Peyer's patch (tissue), 4 donors: ENCODE measurements at regions not wholly inside any gene's neighbourhood (a gene's known extent, or its start where the extent isn't known, plus 50 kb on each side); places are given as distances from the start of the nearest gene placed in this dataset.

ENCODE experiments used
- CTCF ChIP-seq, 6 experiments: fragments of 450-650 bp in 4 of 6; fragments of 200-600 bp in 2 of 6; sonication (generic) in 1 of 6; IDR thresholded peaks; one replicate each; pipeline ENCODE4 v1.5.1; 2017 to 2019; ENCODE audit warnings: antibody characterized with exemption in 6 of 6, mild to moderate bottlenecking in 3 of 6, moderate library complexity in 1 of 6
- POLR2A ChIP-seq, 2 donors: fragments of 450-650 bp; IDR thresholded peaks; one replicate each; pipeline ENCODE4 v1.5.1; 2017; ENCODE audit warnings: antibody characterized with exemption in 2 of 2, mild to moderate bottlenecking in 2 of 2, moderate library complexity in 2 of 2

- TF ChIP-seq CTCF (IDR thresholded peaks at IDR 0.05) (no peak), POLR2A (IDR thresholded peaks at IDR 0.05) (no peak)
Measured at GRCh38 chr4:138734746-138735145, 280.8 kb upstream of the NOCT start.
